ENCODE measurements at regions not wholly inside any gene's neighbourhood (a gene's known extent, or its start where the extent isn't known, plus 50 kb on each side); places are given as distances from the start of the nearest gene placed in this dataset.
"Not testable (repeated sequence)": the region's sequence is repeated elsewhere in the genome, so short reads cannot be mapped to it uniquely, and the experiment has no call there.

GRCh38 chr14:106185837-106186233, 659.5 kb downstream of the TMEM121 start:
- TF ChIP-seq CTCF (IDR thresholded peaks at IDR 0.05; ENCODE audit: low read depth, low read length): no peak

GRCh38 chr14:106187216-106187615, 660.8 kb downstream of the TMEM121 start:
- no peak for TF ChIP-seq CTCF (IDR thresholded peaks at IDR 0.05; ENCODE audit: low read depth, low read length)
- DNase-seq (ENCODE audit: extremely low read depth, low read depth): no peak

More at GRCh38 chr14:106185837-106186233, 659.5 kb downstream of the TMEM121 start:
- DNase-seq (ENCODE audit: extremely low read depth, low read depth): no peak

GRCh38 chr14:106192701-106193100, 666.3 kb downstream of the TMEM121 start:
- DNase-seq (ENCODE audit: extremely low read depth, low read depth): not testable (repeated sequence)

GRCh38 chr14:106196459-106196858, 670.1 kb downstream of the TMEM121 start:
- DNase-seq (ENCODE audit: extremely low read depth, low read depth): not testable (repeated sequence)

GRCh38 chr14:106197264-106197663, 670.9 kb downstream of the TMEM121 start:
- DNase-seq (ENCODE audit: extremely low read depth, low read depth): not testable (repeated sequence)

- DNase-seq (ENCODE audit: extremely low read depth, low read depth): no peak
- TF ChIP-seq CTCF (IDR thresholded peaks at IDR 0.05; ENCODE audit: low read depth, low read length): no peak
Observed at GRCh38 chr14:106199097-106199496, 672.7 kb downstream of the TMEM121 start.

GRCh38 chr14:106200541-106201315, 674.3 kb downstream of the TMEM121 start:
- TF ChIP-seq CTCF (IDR thresholded peaks at IDR 0.05; ENCODE audit: low read depth, low read length): no peak
- no peak for DNase-seq (ENCODE audit: extremely low read depth, low read depth)

- no peak for DNase-seq (ENCODE audit: extremely low read depth, low read depth)
- no peak for TF ChIP-seq CTCF (IDR thresholded peaks at IDR 0.05; ENCODE audit: low read depth, low read length)
Observed at GRCh38 chr14:106201376-106201775, 675.0 kb downstream of the TMEM121 start.

GRCh38 chr14:106203438-106203837, 677.1 kb downstream of the TMEM121 start:
- DNase-seq (ENCODE audit: extremely low read depth, low read depth): no peak
- TF ChIP-seq CTCF (IDR thresholded peaks at IDR 0.05; ENCODE audit: low read depth, low read length): no peak
